GM18505 (cell line): ENCODE measurements at regions not wholly inside any gene's neighbourhood (a gene's known extent, or its start where the extent isn't known, plus 50 kb on each side); places are given as distances from the start of the nearest gene placed in this dataset.
"Not testable (repeated sequence)": the region's sequence is repeated elsewhere in the genome, so short reads cannot be mapped to it uniquely, and the experiment has no call there.

Source experiments
- ATAC-seq: cut with Tn5 transposase; IDR thresholded peaks from one replicate; pipeline ENCODE4 v1.9.1; 2021; ENCODE audit not compliant: unreplicated experiment
- POLR2A ChIP-seq: IDR thresholded peaks from 4 replicates; pipeline ENCODE4 v1.6.1; 2011; ENCODE audit warnings: borderline replicate concordance; ENCODE audit not compliant: insufficient read depth, insufficient read length; ENCODE audit errors: extremely low read depth

DNA sequence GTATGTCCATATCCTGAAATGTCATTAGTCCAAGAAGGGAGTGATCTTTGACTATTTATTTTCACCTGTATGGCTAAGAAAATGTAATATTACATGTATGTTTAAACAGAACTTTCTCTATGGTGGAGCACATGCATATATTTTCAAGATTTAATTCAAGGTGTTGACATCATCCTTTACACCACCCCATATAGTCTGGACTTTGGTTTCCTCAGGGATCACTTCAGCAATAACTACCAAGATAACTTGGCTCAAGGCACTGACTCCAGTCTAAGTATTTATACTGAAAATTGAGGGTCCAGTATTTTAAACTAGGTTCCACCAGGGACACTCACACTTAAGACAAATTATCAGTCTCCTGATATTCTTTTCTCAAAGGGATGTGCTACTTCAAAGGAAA lies 660.6 kb downstream of the EFNB2 start:
- TF ChIP-seq POLR2A: no peak

DNA sequence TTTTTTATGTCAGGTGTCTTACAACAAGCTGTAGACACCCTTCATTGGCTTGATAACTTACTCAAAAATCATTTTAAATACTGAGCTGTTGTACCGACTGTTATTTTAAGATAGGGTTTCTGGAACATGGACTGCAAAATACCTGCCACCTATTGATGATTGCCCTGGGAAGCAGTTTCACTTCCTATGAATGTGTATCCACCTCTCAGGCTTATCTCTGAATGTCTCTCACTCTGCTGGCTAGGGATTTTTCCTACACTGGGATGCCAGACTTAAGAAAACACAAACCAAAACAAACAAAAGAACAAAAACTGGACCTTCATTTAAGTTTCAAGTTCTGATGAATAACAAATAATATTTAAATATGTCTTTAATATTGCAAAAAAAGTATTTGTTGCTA lies 663.7 kb downstream of the EFNB2 start:
- TF ChIP-seq POLR2A: no peak
- no peak for ATAC-seq

More for the DNA sequence above, 660.6 kb downstream of the EFNB2 start:
- no peak for ATAC-seq

DNA sequence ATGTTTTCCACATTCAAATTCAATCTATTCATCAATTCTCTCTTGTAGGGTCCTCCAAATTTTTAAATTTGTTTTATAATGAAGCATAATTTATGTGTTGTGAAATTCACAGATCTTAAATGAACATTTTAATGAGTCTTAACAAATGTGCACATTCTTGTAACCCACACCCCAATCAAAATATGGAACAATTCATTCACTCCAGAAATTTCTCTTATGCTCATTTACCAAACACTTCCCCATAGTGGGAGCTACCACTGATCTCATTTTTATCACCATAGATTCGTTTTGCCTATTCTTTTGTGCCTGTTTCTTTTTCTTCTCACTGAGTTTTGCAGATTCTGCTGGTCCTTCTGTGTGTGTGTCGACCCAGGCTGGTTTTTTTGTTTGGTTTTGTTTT lies 664.1 kb downstream of the EFNB2 start:
- no peak for ATAC-seq
- no peak for TF ChIP-seq POLR2A

DNA sequence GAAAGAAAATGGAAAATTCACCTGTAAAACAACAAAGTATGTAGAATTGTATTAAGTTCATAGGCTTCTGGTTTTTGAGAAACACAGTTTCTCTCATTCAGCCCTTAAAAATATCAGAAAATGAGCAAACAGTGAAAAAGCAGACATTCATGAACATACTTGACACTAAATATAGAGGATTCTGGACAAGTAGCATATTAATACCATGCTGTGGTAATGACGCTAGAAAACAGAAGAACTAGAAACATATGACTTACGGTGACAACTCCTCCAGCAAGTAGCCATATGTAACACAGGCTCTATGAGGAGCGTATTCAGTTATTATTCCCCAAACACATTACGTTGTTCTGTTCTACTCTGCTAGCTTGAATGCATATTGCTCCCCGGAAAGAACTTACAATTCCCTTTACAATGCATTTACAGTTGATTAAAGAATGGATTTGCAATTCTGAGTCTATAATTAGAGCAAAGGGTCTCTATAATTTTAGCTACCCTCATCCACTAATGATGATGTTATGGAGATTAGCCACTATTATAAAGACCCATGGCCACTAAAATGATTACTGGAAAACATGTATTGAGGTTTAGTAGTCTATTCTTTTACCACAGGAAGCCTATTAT lies 672.1 kb downstream of the EFNB2 start:
- ATAC-seq: no peak
- TF ChIP-seq POLR2A: no peak

DNA sequence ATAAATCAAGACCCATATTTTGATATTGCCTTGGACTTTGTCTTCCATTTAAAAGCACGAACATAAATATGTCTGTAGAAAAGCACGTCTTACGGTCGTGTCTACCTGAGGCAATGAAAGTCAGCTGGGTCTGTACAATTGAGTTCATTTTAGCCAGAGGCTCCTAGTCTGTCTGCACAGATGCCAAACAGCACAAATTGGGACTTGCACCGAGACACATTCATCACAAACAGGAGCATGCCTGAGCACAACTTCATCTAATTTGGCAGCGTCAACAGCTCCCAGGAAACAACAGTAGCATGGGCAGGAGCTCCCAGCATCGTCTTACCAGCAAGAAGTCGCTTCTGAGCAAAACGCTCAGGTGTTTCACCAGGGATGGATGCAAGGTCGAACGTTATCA lies 687.0 kb downstream of the EFNB2 start:
- no peak for TF ChIP-seq POLR2A
- ATAC-seq: no peak

DNA sequence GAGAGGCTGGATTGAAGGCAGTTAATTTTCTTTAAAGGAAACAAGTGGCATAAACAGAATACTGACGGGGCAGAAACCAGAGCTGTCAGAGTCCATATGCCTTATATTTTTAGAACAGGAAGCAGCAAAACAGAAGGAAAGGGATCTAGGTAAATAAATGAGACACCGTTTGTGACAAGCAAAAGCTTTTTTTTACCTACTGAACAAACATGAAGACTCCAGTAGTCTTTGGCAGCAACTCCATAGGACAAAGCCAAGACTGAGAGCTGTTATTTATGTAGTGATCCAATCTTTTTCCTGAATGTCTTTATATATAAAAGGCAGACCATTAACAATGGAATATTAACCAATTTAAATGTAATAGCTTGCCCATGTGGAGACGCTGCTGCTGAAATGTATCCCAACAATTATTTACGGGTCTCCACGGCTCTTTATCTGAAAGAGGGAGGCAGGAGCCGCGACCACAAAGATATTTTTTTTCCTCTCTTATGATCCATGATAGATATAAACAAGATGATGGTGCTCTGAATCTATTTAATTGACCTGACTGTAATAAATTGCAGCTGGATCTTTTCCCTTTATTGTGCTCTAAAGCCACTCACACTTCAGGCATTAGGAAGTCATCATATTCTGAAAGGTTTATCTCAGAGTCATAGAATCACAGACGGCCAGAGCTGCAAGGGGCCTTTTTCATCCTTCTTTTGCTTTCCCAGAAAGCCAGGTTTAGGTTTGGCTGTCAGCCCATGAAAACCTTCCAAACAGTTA lies 687.8 kb downstream of the EFNB2 start:
- no peak for ATAC-seq
- TF ChIP-seq POLR2A: no peak

DNA sequence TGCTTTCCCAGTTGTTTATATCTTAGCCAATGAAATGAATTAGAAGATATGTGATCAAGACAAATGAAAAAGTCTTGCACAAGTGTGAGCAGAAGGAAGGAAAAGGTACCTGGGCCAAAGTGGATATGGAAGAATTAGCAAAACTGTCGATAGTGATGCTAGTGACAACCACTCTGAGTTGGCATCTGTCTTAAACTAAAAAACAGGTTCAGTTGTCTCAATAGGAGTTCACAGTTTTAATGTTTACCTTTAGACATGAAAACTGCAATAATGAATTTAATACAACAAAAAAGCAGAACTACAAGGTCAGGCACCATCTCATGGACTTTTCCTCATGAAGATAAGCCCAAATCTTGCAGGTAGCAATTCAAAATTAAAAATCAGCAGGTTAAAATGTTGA lies 688.5 kb downstream of the EFNB2 start:
- no peak for TF ChIP-seq POLR2A
- no peak for ATAC-seq

DNA sequence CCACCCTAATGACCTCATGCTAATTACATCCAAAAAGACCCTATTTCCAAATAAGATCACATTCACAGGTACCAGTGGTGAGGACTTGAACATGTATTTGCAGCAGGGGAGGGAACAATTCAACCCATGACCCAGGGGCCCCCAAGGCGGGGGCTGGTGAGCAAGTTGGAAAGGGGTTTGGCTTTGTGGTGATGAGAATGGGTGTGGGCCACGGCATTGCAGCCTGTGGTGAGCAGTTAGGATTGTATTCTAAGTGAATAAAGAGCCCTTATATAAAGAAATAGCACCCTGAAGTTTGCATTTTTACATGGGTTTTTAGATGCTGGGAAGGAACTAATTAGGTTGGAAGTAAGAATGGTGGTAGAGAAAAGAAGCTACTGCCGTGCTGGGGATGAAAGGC lies 694.2 kb downstream of the EFNB2 start:
- ATAC-seq: no peak
- TF ChIP-seq POLR2A: no peak

DNA sequence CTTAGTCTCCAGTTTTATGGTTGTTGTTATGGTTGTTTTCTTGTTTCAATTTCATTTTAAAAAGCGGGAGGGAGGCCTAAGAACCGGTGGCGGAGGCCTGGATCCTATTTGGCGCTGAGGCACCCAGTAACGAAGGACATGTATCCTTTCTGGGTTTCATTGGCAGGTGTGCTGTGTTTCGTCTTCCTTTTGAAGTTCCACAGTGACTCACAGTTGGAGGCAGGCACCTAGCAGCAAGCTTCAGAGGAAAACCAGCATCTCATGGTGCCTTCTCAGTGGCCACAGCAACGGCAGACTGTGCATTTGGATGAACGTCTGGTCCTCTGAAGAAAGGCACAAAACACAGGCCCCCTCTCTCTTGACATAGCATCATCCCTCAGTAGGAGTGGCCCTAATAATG lies 697.2 kb downstream of the EFNB2 start:
- no peak for ATAC-seq
- no peak for TF ChIP-seq POLR2A

DNA sequence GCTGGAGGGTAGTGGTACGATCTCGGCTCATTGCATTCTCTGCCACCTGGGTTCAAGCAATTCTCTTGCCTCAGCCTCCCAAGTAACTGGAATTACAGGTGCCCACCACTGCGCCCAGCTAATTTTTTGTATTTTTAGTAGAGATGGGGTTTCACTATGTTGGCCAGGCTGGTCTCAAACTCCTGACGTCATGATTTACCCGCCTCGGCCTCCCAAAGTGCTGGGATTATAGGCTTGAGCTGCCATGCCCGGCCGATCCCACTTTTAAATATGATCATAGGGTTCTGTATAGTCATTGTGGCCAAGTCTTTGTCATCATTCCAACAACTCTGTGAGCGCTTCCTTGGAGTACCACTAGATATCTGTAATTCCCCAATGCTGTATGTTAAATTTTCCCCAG lies 698.2 kb downstream of the EFNB2 start:
- not testable (repeated sequence) for ATAC-seq

DNA sequence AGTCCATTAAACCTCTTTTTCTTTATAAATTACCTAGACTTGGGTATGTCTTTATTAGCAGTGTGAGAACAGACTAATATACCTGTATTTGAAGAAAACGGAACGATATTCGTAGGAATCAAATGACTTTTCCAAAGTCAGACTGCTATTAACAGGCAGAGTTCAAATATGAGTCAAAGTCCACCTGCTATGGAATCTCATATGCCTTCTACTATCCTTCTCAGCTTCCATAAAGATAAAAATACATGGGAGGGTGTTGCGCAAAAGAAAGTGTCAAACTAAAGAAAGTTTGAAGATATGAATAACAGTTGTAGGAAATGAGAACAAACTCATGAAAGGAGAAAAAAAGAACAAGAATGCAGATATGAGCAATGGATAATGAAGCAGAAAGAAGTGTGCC lies 704.6 kb downstream of the EFNB2 start:
- no peak for ATAC-seq
- no peak for TF ChIP-seq POLR2A

DNA sequence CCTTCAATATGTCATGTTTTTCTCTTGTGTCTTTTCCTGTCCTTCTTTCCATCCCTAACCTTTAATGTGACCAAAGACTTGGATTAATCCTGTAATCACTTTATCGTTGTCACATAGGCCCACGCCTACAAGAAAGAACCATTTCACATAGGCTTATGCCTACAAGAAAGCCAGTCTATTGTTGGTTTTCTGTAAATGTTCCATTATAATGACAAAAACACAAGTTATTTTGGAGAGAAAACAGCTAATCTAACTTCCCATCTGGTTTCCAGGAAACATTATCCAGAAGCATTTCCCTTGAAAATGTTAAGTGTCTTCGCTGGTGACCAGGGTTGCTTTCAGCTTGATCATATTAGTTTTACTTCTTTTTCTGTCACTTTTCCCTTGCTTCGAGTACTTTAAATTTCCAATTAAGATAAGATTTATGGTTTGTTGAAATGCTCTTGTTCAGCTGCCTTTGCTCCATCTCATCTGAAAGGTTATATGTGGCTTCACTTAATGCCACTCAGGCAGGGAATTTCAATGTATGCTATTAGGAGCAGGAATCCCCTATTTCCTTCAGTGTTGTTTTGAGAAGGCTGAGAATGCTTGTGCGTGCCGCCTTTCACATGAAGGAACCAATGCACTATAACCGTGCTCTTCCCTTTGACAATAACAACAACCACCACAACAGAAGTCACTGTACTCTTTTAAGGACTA lies 708.2 kb downstream of the EFNB2 start:
- no peak for ATAC-seq
- TF ChIP-seq POLR2A: no peak

DNA sequence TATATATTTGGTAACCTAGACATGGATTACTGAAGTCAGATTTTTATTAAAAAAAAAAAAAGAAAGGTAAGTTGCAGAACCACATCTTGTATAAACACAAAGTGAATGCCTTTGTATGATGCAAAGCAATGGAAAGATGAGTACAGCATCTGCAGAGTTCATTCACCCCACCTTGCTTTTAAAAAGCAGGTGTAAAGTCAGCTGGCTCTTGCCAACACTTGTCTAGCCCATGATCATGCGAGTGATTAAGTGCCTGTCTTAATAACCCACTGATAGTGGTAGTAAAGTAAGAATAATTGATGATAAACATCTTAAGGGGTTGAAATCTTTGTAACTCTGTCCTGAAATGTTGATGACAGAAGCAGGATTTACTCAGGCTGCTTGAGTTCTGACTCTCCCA lies 710.4 kb downstream of the EFNB2 start:
- TF ChIP-seq POLR2A: no peak
- no peak for ATAC-seq

DNA sequence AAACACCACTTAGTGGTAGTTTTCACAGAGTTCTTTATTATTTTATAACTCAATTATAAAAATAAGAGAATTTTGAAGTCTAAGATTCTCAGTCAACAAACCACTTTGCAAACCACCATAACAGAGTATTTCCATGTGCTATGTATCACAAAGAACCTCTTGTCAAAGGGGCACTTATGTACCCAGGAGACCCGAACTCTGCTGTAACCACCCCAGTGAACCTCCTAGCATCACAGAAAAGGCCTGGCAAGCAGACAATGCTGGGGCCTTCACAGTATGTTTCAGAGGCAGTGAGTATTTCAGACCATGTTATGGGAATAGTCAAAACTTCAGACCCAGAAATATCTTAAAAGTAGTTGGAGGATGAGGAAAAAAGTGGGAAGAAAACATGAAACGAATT lies 714.1 kb downstream of the EFNB2 start:
- TF ChIP-seq POLR2A: no peak
- ATAC-seq: no peak
